ENCODE measurements at regions not wholly inside any gene's neighbourhood (a gene's known extent, or its start where the extent isn't known, plus 50 kb on each side); places are given as distances from the start of the nearest gene placed in this dataset.

DNA sequence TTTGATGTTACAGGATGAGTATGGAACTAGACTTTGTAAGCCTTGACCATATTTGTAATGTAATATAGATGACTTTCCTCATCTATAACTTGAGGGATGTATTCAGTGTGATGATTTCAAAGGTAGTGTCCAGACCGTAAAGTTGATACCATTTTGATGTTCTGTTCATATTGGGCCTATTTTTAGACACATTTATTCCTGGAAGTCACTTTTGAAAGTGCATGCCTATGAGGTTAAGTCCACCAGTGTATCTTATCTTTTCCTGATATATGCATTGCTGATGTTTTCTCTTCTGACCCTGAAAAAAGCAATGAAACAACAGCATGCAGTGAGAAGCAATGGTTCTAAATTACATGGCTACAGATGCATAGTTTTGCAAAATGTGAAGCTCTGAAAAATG, 244.7 kb upstream of the PDGFD start:
- DNase-seq (ENCODE audit: low spot score) (no peak), ATAC-seq (ENCODE audit: insufficient number of reproducible peaks, low FRiP score, low read depth) (no peak)
- H3K27ac ChIP-seq = no peak overlapping the region
- no peaks in the 10 kb centered on the region for H3K27me3 ChIP-seq (replicated peaks; ENCODE audit: insufficient read depth)
- H3K36me3 ChIP-seq = no peaks in the 10 kb centered on the region
- TF ChIP-seq, protein P1, sequence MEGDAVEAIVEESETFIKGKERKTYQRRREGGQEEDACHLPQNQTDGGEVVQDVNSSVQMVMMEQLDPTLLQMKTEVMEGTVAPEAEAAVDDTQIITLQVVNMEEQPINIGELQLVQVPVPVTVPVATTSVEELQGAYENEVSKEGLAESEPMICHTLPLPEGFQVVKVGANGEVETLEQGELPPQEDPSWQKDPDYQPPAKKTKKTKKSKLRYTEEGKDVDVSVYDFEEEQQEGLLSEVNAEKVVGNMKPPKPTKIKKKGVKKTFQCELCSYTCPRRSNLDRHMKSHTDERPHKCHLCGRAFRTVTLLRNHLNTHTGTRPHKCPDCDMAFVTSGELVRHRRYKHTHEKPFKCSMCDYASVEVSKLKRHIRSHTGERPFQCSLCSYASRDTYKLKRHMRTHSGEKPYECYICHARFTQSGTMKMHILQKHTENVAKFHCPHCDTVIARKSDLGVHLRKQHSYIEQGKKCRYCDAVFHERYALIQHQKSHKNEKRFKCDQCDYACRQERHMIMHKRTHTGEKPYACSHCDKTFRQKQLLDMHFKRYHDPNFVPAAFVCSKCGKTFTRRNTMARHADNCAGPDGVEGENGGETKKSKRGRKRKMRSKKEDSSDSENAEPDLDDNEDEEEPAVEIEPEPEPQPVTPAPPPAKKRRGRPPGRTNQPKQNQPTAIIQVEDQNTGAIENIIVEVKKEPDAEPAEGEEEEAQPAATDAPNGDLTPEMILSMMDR (IDR thresholded peaks at IDR 0.05) = no peak
- no peaks in the 10 kb centered on the region for H3K9me3 ChIP-seq
- H3K4me3 ChIP-seq = no peak overlapping the region
- no peaks in the 10 kb centered on the region for H3K4me1 ChIP-seq (ENCODE audit: control insufficient read depth in 1 of 2, low read depth in 2 of 2)

DNA sequence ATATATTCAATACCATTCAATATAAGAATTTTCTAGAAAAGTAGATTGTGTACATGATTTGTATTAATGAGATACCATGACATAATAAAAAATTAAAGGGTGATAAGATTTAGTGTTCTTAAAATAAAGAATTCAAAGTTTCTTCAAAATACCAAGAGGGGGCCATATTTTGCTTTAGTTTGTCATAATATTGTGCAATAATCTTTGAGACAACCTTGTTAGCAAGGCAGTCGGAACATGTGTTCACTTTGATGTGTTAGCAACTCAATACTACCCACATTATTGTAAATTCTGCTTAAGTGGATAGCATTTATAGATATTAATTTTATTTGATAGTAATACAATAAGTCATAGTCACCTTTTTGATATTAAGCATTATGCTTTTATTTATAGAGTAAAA, 241.3 kb upstream of the PDGFD start:
- Histone ChIP-seq H3K4me3 (no peak overlapping the region), H3K27me3 (replicated peaks; ENCODE audit: insufficient read depth) (no peaks in the 10 kb centered on the region), H3K9me3 (no peaks in the 10 kb centered on the region), H3K27ac (no peak overlapping the region), H3K36me3 (no peaks in the 10 kb centered on the region), H3K4me1 (ENCODE audit: control insufficient read depth in 1 of 2, low read depth in 2 of 2) (no peaks in the 10 kb centered on the region)
- DNase-seq (ENCODE audit: low spot score) (no peak), ATAC-seq (ENCODE audit: insufficient number of reproducible peaks, low FRiP score, low read depth) (no peak)
- TF ChIP-seq, protein P1 (IDR thresholded peaks at IDR 0.05) = no peak

DNA sequence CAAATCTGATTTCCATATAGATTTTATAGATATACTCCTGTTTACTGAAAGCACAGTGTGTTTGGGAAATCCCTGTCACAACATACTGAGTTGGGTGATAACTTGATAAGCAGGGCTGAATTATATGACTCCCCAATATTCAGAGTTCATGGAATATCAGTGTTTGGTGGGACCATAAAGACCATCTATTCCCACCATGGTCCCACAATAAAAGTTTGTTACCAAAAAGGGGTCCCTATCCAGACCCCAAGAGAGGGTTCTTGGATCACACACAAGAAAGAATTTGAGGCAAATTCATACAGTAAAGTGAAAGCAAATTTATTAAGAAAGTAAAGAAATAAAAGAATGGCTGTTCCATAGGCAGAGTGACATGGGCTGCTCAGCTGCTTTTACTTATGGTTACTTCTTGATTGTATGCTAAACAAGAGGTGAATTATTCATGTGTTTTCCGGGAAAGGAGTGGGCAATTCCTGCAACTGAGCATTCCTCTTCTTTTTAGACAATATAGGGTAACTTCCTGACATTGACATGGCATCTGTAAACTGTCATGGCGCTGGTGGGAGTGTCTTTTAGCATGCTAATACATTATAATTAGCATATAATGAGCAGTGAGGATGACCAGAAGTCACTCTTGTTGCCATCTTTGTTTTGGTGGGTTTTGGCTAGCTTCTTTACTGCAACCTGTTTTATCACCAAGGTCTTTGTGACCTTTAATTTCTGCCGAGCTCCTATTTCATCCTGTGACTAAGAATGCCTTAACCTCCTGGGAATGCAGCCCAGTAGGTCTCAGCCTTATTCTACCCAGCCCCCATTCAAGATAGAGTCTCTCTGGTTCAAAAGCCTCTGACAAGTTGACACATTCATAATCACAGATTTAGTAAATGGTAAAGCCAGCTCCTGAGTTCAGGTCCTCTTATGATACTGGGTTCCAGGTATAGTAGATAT, 240.6 kb upstream of the PDGFD start:
- Histone ChIP-seq H3K9me3 (no peaks in the 10 kb centered on the region), H3K27me3 (replicated peaks; ENCODE audit: insufficient read depth) (no peaks in the 10 kb centered on the region), H3K27ac (no peak overlapping the region), H3K4me1 (ENCODE audit: control insufficient read depth in 1 of 2, low read depth in 2 of 2) (no peaks in the 10 kb centered on the region), H3K4me3 (no peak overlapping the region), H3K36me3 (no peaks in the 10 kb centered on the region)
- TF ChIP-seq, protein P1 (IDR thresholded peaks at IDR 0.05) = no peak
- ATAC-seq (ENCODE audit: insufficient number of reproducible peaks, low FRiP score, low read depth) = no peak
- DNase-seq (ENCODE audit: low spot score) = no peak

DNA sequence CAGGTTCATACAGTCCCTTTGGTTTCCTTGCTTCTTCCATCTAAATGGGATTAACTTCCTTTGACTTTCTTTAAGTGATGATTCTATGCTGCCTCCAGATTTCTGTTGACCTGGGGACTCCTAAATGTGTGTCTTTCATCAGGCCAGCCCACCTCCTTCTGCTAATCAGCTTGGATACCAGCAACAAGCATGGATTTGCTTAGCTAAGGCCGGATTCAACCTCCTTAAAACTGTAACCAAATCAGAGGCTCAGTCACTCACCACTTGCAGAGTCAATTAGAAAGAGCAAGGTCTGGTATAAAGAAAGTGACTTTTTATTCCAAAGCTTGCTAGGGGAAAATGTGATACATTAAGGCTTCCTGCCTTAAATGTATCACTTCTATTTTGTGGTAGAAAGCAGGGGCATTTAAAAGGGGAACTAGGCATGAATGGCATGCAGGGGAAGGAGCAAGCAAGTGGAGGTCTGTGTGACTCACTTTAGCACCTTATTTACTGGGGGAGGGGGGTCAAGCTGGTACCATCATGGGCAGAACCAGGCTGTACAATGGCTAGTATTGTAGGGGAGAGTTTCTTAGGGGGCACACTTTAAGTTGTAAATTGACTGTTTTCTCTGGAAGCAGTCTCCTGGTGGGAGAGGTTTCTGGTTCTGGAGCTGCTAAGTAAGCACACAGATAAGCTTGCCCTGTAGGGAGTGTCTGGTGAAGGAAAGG, 239.0 kb upstream of the PDGFD start:
- Histone ChIP-seq H3K4me1 (ENCODE audit: control insufficient read depth in 1 of 2, low read depth in 2 of 2) (no peaks in the 10 kb centered on the region), H3K4me3 (no peak overlapping the region), H3K9me3 (no peaks in the 10 kb centered on the region), H3K27me3 (replicated peaks; ENCODE audit: insufficient read depth) (no peaks in the 10 kb centered on the region), H3K27ac (no peak overlapping the region), H3K36me3 (no peaks in the 10 kb centered on the region)
- ATAC-seq (ENCODE audit: insufficient number of reproducible peaks, low FRiP score, low read depth) (no peak), DNase-seq (ENCODE audit: low spot score) (no peak)
- TF ChIP-seq, protein P1 (IDR thresholded peaks at IDR 0.05) = no peak

DNA sequence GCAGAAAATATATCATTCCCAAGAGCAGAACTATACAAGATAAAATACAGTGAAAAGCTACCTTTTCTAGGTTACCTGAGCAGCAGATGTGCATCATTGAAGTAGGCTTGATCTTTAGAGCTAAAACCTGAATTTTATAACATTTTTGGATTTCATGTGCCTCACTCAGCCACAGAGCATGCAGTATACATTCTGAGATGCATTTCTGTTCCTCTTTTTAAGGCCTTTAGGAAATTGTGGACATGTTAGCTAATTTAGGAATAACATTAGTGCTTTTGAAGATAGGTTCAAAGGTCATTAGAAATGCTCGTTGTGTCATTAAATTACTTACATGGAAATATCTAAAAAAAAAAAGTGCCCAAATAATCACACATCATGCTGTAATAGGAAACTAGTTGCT, 230.6 kb upstream of the PDGFD start:
- DNase-seq (ENCODE audit: low spot score) (no peak), ATAC-seq (ENCODE audit: insufficient number of reproducible peaks, low FRiP score, low read depth) (no peak)
- Histone ChIP-seq H3K9me3 (no peaks in the 10 kb centered on the region), H3K27ac (no peak overlapping the region), H3K27me3 (replicated peaks; ENCODE audit: insufficient read depth) (no peaks in the 10 kb centered on the region), H3K4me1 (ENCODE audit: control insufficient read depth in 1 of 2, low read depth in 2 of 2) (no peaks in the 10 kb centered on the region), H3K36me3 (no peaks in the 10 kb centered on the region), H3K4me3 (no peak overlapping the region)
- TF ChIP-seq, protein P1 (IDR thresholded peaks at IDR 0.05) = no peak
